ENCODE measurements at regions not wholly inside any gene's neighbourhood (a gene's known extent, or its start where the extent isn't known, plus 50 kb on each side); places are given as distances from the start of the nearest gene placed in this dataset.

DNA sequence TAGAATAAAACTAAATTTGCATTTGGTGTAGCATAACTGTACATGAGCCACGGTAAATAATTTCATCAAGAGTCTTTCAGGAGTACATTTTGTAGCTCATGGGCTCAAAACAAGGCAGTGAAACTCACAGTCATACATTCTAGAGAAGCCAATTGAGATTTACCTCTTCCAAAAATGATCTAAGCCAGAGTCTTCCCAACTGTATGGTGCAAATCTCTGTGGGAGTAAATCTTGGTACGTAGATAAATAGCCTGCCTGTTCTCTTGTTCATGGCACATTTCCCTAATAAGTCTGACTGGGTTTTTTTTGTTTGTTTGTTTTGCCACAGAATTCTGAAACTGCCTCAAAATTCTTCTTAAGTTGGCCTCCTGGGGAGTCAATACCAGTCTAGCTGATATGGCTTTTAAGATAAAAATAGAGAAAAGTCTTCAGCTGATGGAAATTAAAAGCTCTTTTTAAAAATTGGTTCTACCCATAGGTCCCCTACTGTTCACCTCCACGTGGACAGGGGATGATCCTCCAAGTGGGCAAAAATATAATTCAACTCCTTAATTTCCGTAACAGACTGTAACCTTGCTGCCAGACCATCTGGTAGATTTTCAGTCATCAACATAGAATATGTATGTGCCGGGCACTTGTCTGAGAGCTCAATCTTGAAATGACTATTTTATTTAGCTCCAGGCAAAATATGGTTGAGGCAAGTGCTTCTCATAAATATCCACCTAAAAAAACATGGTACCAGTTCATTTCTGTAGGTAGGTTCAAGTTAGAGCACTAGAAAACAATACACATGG, 365.4 kb downstream of the PDHA2 start:
- no peak for TF ChIP-seq POLR2A (IDR thresholded peaks at IDR 0.05)
- TF ChIP-seq, protein P1, sequence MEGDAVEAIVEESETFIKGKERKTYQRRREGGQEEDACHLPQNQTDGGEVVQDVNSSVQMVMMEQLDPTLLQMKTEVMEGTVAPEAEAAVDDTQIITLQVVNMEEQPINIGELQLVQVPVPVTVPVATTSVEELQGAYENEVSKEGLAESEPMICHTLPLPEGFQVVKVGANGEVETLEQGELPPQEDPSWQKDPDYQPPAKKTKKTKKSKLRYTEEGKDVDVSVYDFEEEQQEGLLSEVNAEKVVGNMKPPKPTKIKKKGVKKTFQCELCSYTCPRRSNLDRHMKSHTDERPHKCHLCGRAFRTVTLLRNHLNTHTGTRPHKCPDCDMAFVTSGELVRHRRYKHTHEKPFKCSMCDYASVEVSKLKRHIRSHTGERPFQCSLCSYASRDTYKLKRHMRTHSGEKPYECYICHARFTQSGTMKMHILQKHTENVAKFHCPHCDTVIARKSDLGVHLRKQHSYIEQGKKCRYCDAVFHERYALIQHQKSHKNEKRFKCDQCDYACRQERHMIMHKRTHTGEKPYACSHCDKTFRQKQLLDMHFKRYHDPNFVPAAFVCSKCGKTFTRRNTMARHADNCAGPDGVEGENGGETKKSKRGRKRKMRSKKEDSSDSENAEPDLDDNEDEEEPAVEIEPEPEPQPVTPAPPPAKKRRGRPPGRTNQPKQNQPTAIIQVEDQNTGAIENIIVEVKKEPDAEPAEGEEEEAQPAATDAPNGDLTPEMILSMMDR (IDR thresholded peaks at IDR 0.05 in 4 of 5, conservative IDR thresholded peaks at IDR 0.05 in 1 of 5) = no peak
